ENCODE measurements at regions not wholly inside any gene's neighbourhood (a gene's known extent, or its start where the extent isn't known, plus 50 kb on each side); places are given as distances from the start of the nearest gene placed in this dataset.

- ATAC-seq (no peak), DNase-seq (no peak)
- Mint-ChIP-seq H3K4me1 (peaks cover 3% of the 10 kb centered on the region), H3K4me3 (no peak overlapping the region), H3K27me3 (peaks cover 37% of the 10 kb centered on the region), H3K36me3 (ENCODE audit: low read depth) (no peaks in the 10 kb centered on the region), H3K27ac (no peak overlapping the region)
- H3K9me3 ChIP-seq (ENCODE audit: control insufficient read depth, low read length, poor library complexity, severe bottlenecking), result no peaks in the 10 kb centered on the region
Measured at GRCh38 chr4:140297221-140297570, 76.2 kb upstream of the SCOC start.

GRCh38 chr4:140296335-140297220 lies 76.9 kb upstream of the SCOC start:
- no peak for DNase-seq
- Mint-ChIP-seq H3K27ac (no peak overlapping the region), H3K4me3 (no peak overlapping the region), H3K36me3 (ENCODE audit: low read depth) (no peaks in the 10 kb centered on the region), H3K27me3 (peaks cover 34% of the 10 kb centered on the region), H3K4me1 (peaks cover 3% of the 10 kb centered on the region)
- ATAC-seq, result no peak
- no peaks in the 10 kb centered on the region for H3K9me3 ChIP-seq (ENCODE audit: control insufficient read depth, low read length, poor library complexity, severe bottlenecking)

- Mint-ChIP-seq H3K27ac (no peak overlapping the region), H3K36me3 (ENCODE audit: low read depth) (no peaks in the 10 kb centered on the region), H3K4me3 (no peak overlapping the region), H3K27me3 (peaks cover 22% of the 10 kb centered on the region), H3K4me1 (peaks cover 3% of the 10 kb centered on the region)
- no peaks in the 10 kb centered on the region for H3K9me3 ChIP-seq (ENCODE audit: control insufficient read depth, low read length, poor library complexity, severe bottlenecking)
- no peak for DNase-seq
- no peak for ATAC-seq
Measured at GRCh38 chr4:140293979-140294378, 79.5 kb upstream of the SCOC start.

GRCh38 chr4:140291259-140291658 lies 82.2 kb upstream of the SCOC start:
- H3K4me3 Mint-ChIP-seq, result no peak overlapping the region
- no peaks in the 10 kb centered on the region for H3K4me1 Mint-ChIP-seq
- peaks cover 18% of the 10 kb centered on the region for H3K27me3 Mint-ChIP-seq
- DNase-seq (no peak), ATAC-seq (no peak)
- H3K36me3 Mint-ChIP-seq (ENCODE audit: low read depth), result no peaks in the 10 kb centered on the region
- no peaks in the 10 kb centered on the region for H3K9me3 ChIP-seq (ENCODE audit: control insufficient read depth, low read length, poor library complexity, severe bottlenecking)
- H3K27ac Mint-ChIP-seq, result no peak overlapping the region

GRCh38 chr4:140289486-140289885 lies 84.0 kb upstream of the SCOC start:
- H3K9me3 ChIP-seq (ENCODE audit: control insufficient read depth, low read length, poor library complexity, severe bottlenecking), result no peaks in the 10 kb centered on the region
- H3K36me3 Mint-ChIP-seq (ENCODE audit: low read depth), result no peaks in the 10 kb centered on the region
- ATAC-seq (no peak), DNase-seq (no peak)
- peaks cover 12% of the 10 kb centered on the region for H3K27me3 Mint-ChIP-seq
- no peak overlapping the region for H3K4me3 Mint-ChIP-seq
- H3K27ac Mint-ChIP-seq, result no peak overlapping the region
- H3K4me1 Mint-ChIP-seq, result no peaks in the 10 kb centered on the region

DNA sequence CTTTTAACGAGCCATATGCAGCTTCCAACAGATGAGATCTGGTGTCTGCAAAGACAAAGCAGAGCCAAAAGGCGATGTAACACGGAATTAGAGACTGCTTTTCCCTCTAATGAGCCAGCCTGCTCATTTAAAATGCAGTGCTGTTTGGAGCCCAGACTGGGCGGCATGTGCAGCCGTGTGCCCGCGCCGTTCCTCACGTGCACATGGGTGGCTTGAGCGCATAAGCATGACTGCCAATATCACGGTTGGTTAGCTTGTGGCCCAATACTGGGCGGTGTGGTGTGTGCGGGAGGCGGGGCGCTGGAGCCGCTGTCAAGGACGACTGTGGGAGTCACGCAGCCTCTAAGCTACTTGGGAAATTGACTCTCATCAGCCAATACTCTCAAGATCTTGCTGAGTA lies 87.0 kb upstream of the SCOC start:
- no peak overlapping the region for H3K27ac Mint-ChIP-seq
- no peak for DNase-seq
- H3K27me3 Mint-ChIP-seq, result peaks cover 11% of the 10 kb centered on the region
- H3K4me1 Mint-ChIP-seq, result no peaks in the 10 kb centered on the region
- H3K9me3 ChIP-seq (ENCODE audit: control insufficient read depth, low read length, poor library complexity, severe bottlenecking), result no peaks in the 10 kb centered on the region
- no peak overlapping the region for H3K4me3 Mint-ChIP-seq
- no peak for ATAC-seq
- H3K36me3 Mint-ChIP-seq (ENCODE audit: low read depth), result no peaks in the 10 kb centered on the region

GRCh38 chr4:140284456-140284855 lies 89.0 kb upstream of the SCOC start:
- Mint-ChIP-seq H3K27ac (no peak overlapping the region), H3K27me3 (peaks cover 25% of the 10 kb centered on the region), H3K4me1 (no peaks in the 10 kb centered on the region), H3K4me3 (no peak overlapping the region), H3K36me3 (ENCODE audit: low read depth) (peaks cover 2% of the 10 kb centered on the region)
- DNase-seq, result no peak
- no peak for ATAC-seq
- H3K9me3 ChIP-seq (ENCODE audit: control insufficient read depth, low read length, poor library complexity, severe bottlenecking), result no peaks in the 10 kb centered on the region

GRCh38 chr4:140281828-140282552 lies 91.5 kb upstream of the SCOC start:
- H3K36me3 Mint-ChIP-seq (ENCODE audit: low read depth), result peaks cover 2% of the 10 kb centered on the region
- H3K4me3 Mint-ChIP-seq, result no peak overlapping the region
- H3K27ac Mint-ChIP-seq, result no peak overlapping the region
- DNase-seq (no peak), ATAC-seq (no peak)
- peaks cover 30% of the 10 kb centered on the region for H3K27me3 Mint-ChIP-seq
- no peaks in the 10 kb centered on the region for H3K9me3 ChIP-seq (ENCODE audit: control insufficient read depth, low read length, poor library complexity, severe bottlenecking)
- no peaks in the 10 kb centered on the region for H3K4me1 Mint-ChIP-seq

DNA sequence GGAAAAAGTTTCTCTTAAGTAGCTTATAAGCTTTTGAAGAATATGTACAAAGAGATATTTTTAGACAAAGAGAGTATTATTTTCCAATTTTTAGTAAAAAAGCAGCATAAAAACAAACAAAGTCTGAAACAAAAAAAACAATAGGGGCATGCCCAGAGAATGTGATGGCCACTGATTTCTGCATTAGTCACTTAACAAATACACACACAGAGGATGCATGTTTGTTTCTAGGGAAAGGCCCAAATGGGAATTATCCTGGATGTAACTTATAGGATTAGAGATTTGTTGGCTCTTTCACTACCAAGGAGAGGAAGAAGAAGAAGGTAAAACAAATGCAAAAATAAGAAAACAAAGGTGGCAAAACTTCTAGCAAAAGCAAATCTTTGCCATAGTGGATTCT lies 95.9 kb upstream of the SCOC start:
- Mint-ChIP-seq H3K36me3 (ENCODE audit: low read depth) (peaks cover 2% of the 10 kb centered on the region), H3K4me3 (no peak overlapping the region), H3K27ac (no peak overlapping the region), H3K27me3 (peaks cover 26% of the 10 kb centered on the region), H3K4me1 (no peaks in the 10 kb centered on the region)
- no peaks in the 10 kb centered on the region for H3K9me3 ChIP-seq (ENCODE audit: control insufficient read depth, low read length, poor library complexity, severe bottlenecking)
- DNase-seq, result no peak
- ATAC-seq, result no peak

GRCh38 chr4:140271553-140271952 lies 101.9 kb upstream of the SCOC start:
- Mint-ChIP-seq H3K27me3 (peaks cover 36% of the 10 kb centered on the region), H3K4me3 (no peak overlapping the region), H3K27ac (no peak overlapping the region), H3K4me1 (no peaks in the 10 kb centered on the region), H3K36me3 (ENCODE audit: low read depth) (no peaks in the 10 kb centered on the region)
- no peaks in the 10 kb centered on the region for H3K9me3 ChIP-seq (ENCODE audit: control insufficient read depth, low read length, poor library complexity, severe bottlenecking)
- ATAC-seq (no peak), DNase-seq (no peak)

- ATAC-seq (no peak), DNase-seq (no peak)
- no peaks in the 10 kb centered on the region for H3K4me1 Mint-ChIP-seq
- H3K27me3 Mint-ChIP-seq, result peaks cover 40% of the 10 kb centered on the region
- H3K9me3 ChIP-seq (ENCODE audit: control insufficient read depth, low read length, poor library complexity, severe bottlenecking), result no peaks in the 10 kb centered on the region
- no peak overlapping the region for H3K27ac Mint-ChIP-seq
- H3K4me3 Mint-ChIP-seq, result no peak overlapping the region
- no peaks in the 10 kb centered on the region for H3K36me3 Mint-ChIP-seq (ENCODE audit: low read depth)
Measured at GRCh38 chr4:140269369-140269768, 104.1 kb upstream of the SCOC start.

GRCh38 chr4:140268186-140268841 lies 105.1 kb upstream of the SCOC start:
- H3K27ac Mint-ChIP-seq, result no peak overlapping the region

DNA sequence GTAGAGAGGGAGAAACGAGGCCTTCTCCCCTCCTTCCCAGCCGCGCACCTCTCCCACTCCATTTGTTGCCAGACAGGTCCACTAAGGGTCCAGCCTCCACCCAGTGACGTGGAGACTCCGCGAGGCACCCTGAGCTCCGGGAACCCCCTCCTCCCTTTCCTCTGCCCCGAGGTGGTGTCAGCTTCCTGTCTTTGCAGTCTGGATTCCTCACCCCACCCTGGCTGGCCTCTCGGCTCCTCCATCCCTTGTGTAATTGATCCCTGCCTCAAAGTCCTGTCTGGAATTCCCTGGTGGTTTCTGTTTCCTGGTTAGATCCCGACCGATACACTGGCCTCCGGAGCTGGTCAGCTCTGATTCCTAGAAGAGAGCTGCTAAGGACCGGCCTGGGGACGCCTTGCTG lies 105.9 kb upstream of the SCOC start:
- H3K4me1 Mint-ChIP-seq, result no peaks in the 10 kb centered on the region
- no peak overlapping the region for H3K27ac Mint-ChIP-seq
- DNase-seq (no peak), ATAC-seq (no peak)
- peaks cover 53% of the 10 kb centered on the region for H3K27me3 Mint-ChIP-seq
- H3K9me3 ChIP-seq (ENCODE audit: control insufficient read depth, low read length, poor library complexity, severe bottlenecking), result no peaks in the 10 kb centered on the region
- no peak overlapping the region for H3K4me3 Mint-ChIP-seq
- no peaks in the 10 kb centered on the region for H3K36me3 Mint-ChIP-seq (ENCODE audit: low read depth)

More at GRCh38 chr4:140268186-140268841, 105.1 kb upstream of the SCOC start:
- Mint-ChIP-seq H3K36me3 (ENCODE audit: low read depth) (no peaks in the 10 kb centered on the region), H3K27me3 (peaks cover 45% of the 10 kb centered on the region), H3K4me3 (no peak overlapping the region), H3K4me1 (no peaks in the 10 kb centered on the region)
- ATAC-seq (no peak), DNase-seq (no peak)
- no peaks in the 10 kb centered on the region for H3K9me3 ChIP-seq (ENCODE audit: control insufficient read depth, low read length, poor library complexity, severe bottlenecking)
